ENCODE measurements at regions not wholly inside any gene's neighbourhood (a gene's known extent, or its start where the extent isn't known, plus 50 kb on each side); places are given as distances from the start of the nearest gene placed in this dataset.
A peak's percentile ranks its signal among the peaks of the same experiment; 100 is the strongest.
"Not testable (repeated sequence)": the region's sequence is repeated elsewhere in the genome, so short reads cannot be mapped to it uniquely, and the experiment has no call there.

- H3K36me3 Mint-ChIP-seq (ENCODE audit: low read depth): no peaks in the 10 kb centered on the region
- peaks cover 23% of the 10 kb centered on the region for H3K27me3 Mint-ChIP-seq
- H3K4me1 Mint-ChIP-seq: no peaks in the 10 kb centered on the region
- no peak overlapping the region for H3K4me3 Mint-ChIP-seq
- H3K27ac Mint-ChIP-seq: no peak overlapping the region
- ATAC-seq (replicated peaks): no peak
- no peaks in the 10 kb centered on the region for H3K9me3 Mint-ChIP-seq
These were observed 128.7 kb upstream of the ECI2 start for GRCh38 chr6:4264081-4264480.

- Mint-ChIP-seq H3K4me3 (no peak overlapping the region), H3K27me3 (peaks cover 25% of the 10 kb centered on the region), H3K4me1 (no peaks in the 10 kb centered on the region), H3K9me3 (no peaks in the 10 kb centered on the region), H3K27ac (no peak overlapping the region), H3K36me3 (ENCODE audit: low read depth) (no peaks in the 10 kb centered on the region)
- no peak for ATAC-seq (replicated peaks)
These were observed 127.2 kb upstream of the ECI2 start for GRCh38 chr6:4262526-4262925.

GRCh38 chr6:4259391-4259790 lies 124.0 kb upstream of the ECI2 start:
- H3K36me3 Mint-ChIP-seq (ENCODE audit: low read depth): no peaks in the 10 kb centered on the region
- no peaks in the 10 kb centered on the region for H3K9me3 Mint-ChIP-seq
- no peaks in the 10 kb centered on the region for H3K4me1 Mint-ChIP-seq
- no peak overlapping the region for H3K27ac Mint-ChIP-seq
- peaks cover 7% of the 10 kb centered on the region for H3K27me3 Mint-ChIP-seq
- no peak overlapping the region for H3K4me3 Mint-ChIP-seq
- no peak for ATAC-seq (replicated peaks)

- H3K4me3 Mint-ChIP-seq: no peak overlapping the region
- peaks cover 11% of the 10 kb centered on the region for H3K27me3 Mint-ChIP-seq
- ATAC-seq (replicated peaks): no peak
- no peaks in the 10 kb centered on the region for H3K9me3 Mint-ChIP-seq
- H3K4me1 Mint-ChIP-seq: no peaks in the 10 kb centered on the region
- no peak overlapping the region for H3K27ac Mint-ChIP-seq
- H3K36me3 Mint-ChIP-seq (ENCODE audit: low read depth): no peaks in the 10 kb centered on the region
These were observed 123.4 kb upstream of the ECI2 start for GRCh38 chr6:4258733-4259132.

- no peak for ATAC-seq (replicated peaks)
- H3K36me3 Mint-ChIP-seq (ENCODE audit: low read depth): no peaks in the 10 kb centered on the region
- no peak overlapping the region for H3K27ac Mint-ChIP-seq
- H3K9me3 Mint-ChIP-seq: no peaks in the 10 kb centered on the region
- H3K27me3 Mint-ChIP-seq: peaks cover 13% of the 10 kb centered on the region
- no peak overlapping the region for H3K4me3 Mint-ChIP-seq
- H3K4me1 Mint-ChIP-seq: no peaks in the 10 kb centered on the region
These were observed 121.6 kb upstream of the ECI2 start for GRCh38 chr6:4256969-4257368.

- H3K4me1 Mint-ChIP-seq: no peaks in the 10 kb centered on the region
- no peak for ATAC-seq (replicated peaks)
- no peak overlapping the region for H3K4me3 Mint-ChIP-seq
- peaks cover 19% of the 10 kb centered on the region for H3K27me3 Mint-ChIP-seq
- H3K36me3 Mint-ChIP-seq (ENCODE audit: low read depth): no peaks in the 10 kb centered on the region
- H3K27ac Mint-ChIP-seq: no peak overlapping the region
- no peaks in the 10 kb centered on the region for H3K9me3 Mint-ChIP-seq
These were observed 118.3 kb upstream of the ECI2 start for GRCh38 chr6:4253604-4254231.

- H3K27ac Mint-ChIP-seq; H3K4me1 Mint-ChIP-seq; H3K36me3 Mint-ChIP-seq (ENCODE audit: low read depth); H3K9me3 Mint-ChIP-seq; ATAC-seq (replicated peaks); H3K4me3 Mint-ChIP-seq: not testable (repeated sequence)
- peaks cover 20% of the 10 kb centered on the region for H3K27me3 Mint-ChIP-seq
These were observed 117.1 kb upstream of the ECI2 start for GRCh38 chr6:4252445-4252844.

- no peak for ATAC-seq (replicated peaks)
- Mint-ChIP-seq H3K4me3 (no peak overlapping the region), H3K27ac (no peak overlapping the region), H3K27me3 (peaks cover 20% of the 10 kb centered on the region), H3K36me3 (ENCODE audit: low read depth) (no peaks in the 10 kb centered on the region), H3K9me3 (peaks cover 4% of the 10 kb centered on the region), H3K4me1 (no peaks in the 10 kb centered on the region)
These were observed 115.3 kb upstream of the ECI2 start for GRCh38 chr6:4250645-4251044.

- H3K4me1 Mint-ChIP-seq; H3K27ac Mint-ChIP-seq; ATAC-seq (replicated peaks); H3K9me3 Mint-ChIP-seq; H3K4me3 Mint-ChIP-seq; H3K36me3 Mint-ChIP-seq (ENCODE audit: low read depth): not testable (repeated sequence)
- peaks cover 11% of the 10 kb centered on the region for H3K27me3 Mint-ChIP-seq
These were observed 108.5 kb upstream of the ECI2 start for GRCh38 chr6:4243832-4244231.

- Mint-ChIP-seq H3K27me3 (peaks cover 8% of the 10 kb centered on the region), H3K27ac (no peak overlapping the region), H3K36me3 (ENCODE audit: low read depth) (no peaks in the 10 kb centered on the region), H3K4me3 (no peak overlapping the region), H3K4me1 (no peaks in the 10 kb centered on the region), H3K9me3 (peaks cover 3% of the 10 kb centered on the region)
- ATAC-seq (replicated peaks): no peak
These were observed 107.9 kb upstream of the ECI2 start for GRCh38 chr6:4243237-4243636.

GRCh38 chr6:4242601-4243000 lies 107.2 kb upstream of the ECI2 start:
- peaks cover 3% of the 10 kb centered on the region for H3K9me3 Mint-ChIP-seq
- no peaks in the 10 kb centered on the region for H3K36me3 Mint-ChIP-seq (ENCODE audit: low read depth)
- H3K27me3 Mint-ChIP-seq: peaks cover 6% of the 10 kb centered on the region
- no peaks in the 10 kb centered on the region for H3K4me1 Mint-ChIP-seq
- no peak overlapping the region for H3K27ac Mint-ChIP-seq
- ATAC-seq (replicated peaks): no peak
- H3K4me3 Mint-ChIP-seq: no peak overlapping the region

- H3K36me3 Mint-ChIP-seq (ENCODE audit: low read depth): no peaks in the 10 kb centered on the region
- no peak overlapping the region for H3K27ac Mint-ChIP-seq
- no peak for ATAC-seq (replicated peaks)
- no peak overlapping the region for H3K4me3 Mint-ChIP-seq
- H3K9me3 Mint-ChIP-seq: peaks cover 3% of the 10 kb centered on the region
- H3K27me3 Mint-ChIP-seq: peaks cover 6% of the 10 kb centered on the region
- no peaks in the 10 kb centered on the region for H3K4me1 Mint-ChIP-seq
These were observed 104.8 kb upstream of the ECI2 start for GRCh38 chr6:4240148-4240547.

- Mint-ChIP-seq H3K27me3 (peaks cover 19% of the 10 kb centered on the region), H3K9me3 (peaks cover 4% of the 10 kb centered on the region), H3K27ac (no peak overlapping the region), H3K4me1 (no peaks in the 10 kb centered on the region), H3K36me3 (ENCODE audit: low read depth) (no peaks in the 10 kb centered on the region), H3K4me3 (no peak overlapping the region)
- ATAC-seq (replicated peaks): no peak
These were observed 89.9 kb upstream of the ECI2 start for GRCh38 chr6:4225161-4225872.

- Mint-ChIP-seq H3K4me3 (no peak overlapping the region), H3K4me1 (no peaks in the 10 kb centered on the region), H3K27ac (no peak overlapping the region), H3K9me3 (peaks cover 4% of the 10 kb centered on the region), H3K36me3 (ENCODE audit: low read depth) (no peaks in the 10 kb centered on the region), H3K27me3 (peaks cover 19% of the 10 kb centered on the region)
- ATAC-seq (replicated peaks): peak; percentile 73
These were observed 88.9 kb upstream of the ECI2 start for GRCh38 chr6:4224067-4224978.

- H3K27me3 Mint-ChIP-seq: peaks cover 15% of the 10 kb centered on the region
- no peak overlapping the region for H3K27ac Mint-ChIP-seq
- no peak for ATAC-seq (replicated peaks)
- no peaks in the 10 kb centered on the region for H3K36me3 Mint-ChIP-seq (ENCODE audit: low read depth)
- no peaks in the 10 kb centered on the region for H3K4me1 Mint-ChIP-seq
- H3K4me3 Mint-ChIP-seq: no peak overlapping the region
- peaks cover 9% of the 10 kb centered on the region for H3K9me3 Mint-ChIP-seq
These were observed 85.2 kb upstream of the ECI2 start for GRCh38 chr6:4220558-4220957.

Data from activated T-helper 17 cell treated with anti-CD3 and anti-CD28 coated beads, Interleukin-2, amount 50 U/mL, for 72 hours (primary cell).